ENCODE measurements at regions not wholly inside any gene's neighbourhood (a gene's known extent, or its start where the extent isn't known, plus 50 kb on each side); places are given as distances from the start of the nearest gene placed in this dataset.

DNA sequence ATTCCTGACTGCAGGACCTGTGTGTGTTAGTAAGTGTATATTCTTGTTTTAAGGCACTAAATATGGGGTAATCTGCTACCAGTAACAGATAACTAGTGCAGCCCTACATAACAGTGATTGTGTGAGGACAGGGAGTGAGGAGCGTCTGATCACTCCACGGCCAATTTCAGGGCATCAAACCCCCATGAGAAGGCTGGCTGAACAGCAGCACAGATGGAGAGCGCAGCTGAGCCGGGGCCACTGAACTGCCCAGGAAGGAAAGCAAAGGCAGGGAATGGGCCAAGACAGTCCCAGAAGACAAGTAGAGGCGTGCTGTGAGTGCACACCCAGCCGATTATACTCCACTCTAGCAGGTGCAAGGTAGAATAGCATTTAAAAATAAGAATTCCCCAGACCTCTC lies 157.1 kb upstream of the CHST15 start:
- POLR2A ChIA-PET (ENCODE audit: unreplicated experiment): no interaction called here
- intact Hi-C loops (cut with micrococcal nuclease): no loop called here
- no peak overlapping the region for H2BK5ac ChIP-seq (ENCODE audit: low read depth, low read length, poor library complexity, severe bottlenecking)

More for the DNA sequence above, 157.1 kb upstream of the CHST15 start:
- Histone ChIP-seq H3K9me3 (ENCODE audit: control insufficient read depth, insufficient read depth, low read length) (peaks cover 22% of the 10 kb centered on the region), H2BK120ac (ENCODE audit: low read depth, low read length) (no peak overlapping the region), H3K14ac (replicated peaks; ENCODE audit: low read depth, low read length) (no peak overlapping the region), H3K4me2 (ENCODE audit: low read depth, low read length) (no peak overlapping the region), H4K8ac (ENCODE audit: low read depth in 2 of 2, low read length in 2 of 2) (no peak overlapping the region), H3K4ac (ENCODE audit: low read depth, low read length) (no peak overlapping the region), H3K27me3 (ENCODE audit: control insufficient read depth, insufficient read depth, low read length) (no peaks in the 10 kb centered on the region), H4K91ac (ENCODE audit: insufficient read depth, low read depth, low read length) (no peak overlapping the region), H3K9me1 (ENCODE audit: insufficient read depth, low read length) (no peaks in the 10 kb centered on the region), H3K79me1 (ENCODE audit: low read depth in 1 of 2, low read length in 2 of 2) (no peaks in the 10 kb centered on the region), H4K5ac (ENCODE audit: low read depth, low read length) (no peak overlapping the region), H3K4me3 (ENCODE audit: insufficient read depth, low read depth, low read length) (no peak overlapping the region), H3K56ac (ENCODE audit: extremely low read depth, insufficient read depth, low read length) (no peak overlapping the region), H2AFZ (replicated peaks; ENCODE audit: low read length, poor library complexity) (no peak overlapping the region), H3K27ac (ENCODE audit: insufficient read depth, low read length) (no peak overlapping the region), H4K20me1 (ENCODE audit: insufficient read depth, low read length) (no peaks in the 10 kb centered on the region), H3K23ac (ENCODE audit: low read depth, low read length) (no peak overlapping the region), H3K4me1 (ENCODE audit: control insufficient read depth, insufficient read depth, low read length) (no peaks in the 10 kb centered on the region), H2BK20ac (ENCODE audit: low read depth, low read length) (no peak overlapping the region), H3K18ac (ENCODE audit: low read depth, low read length) (no peak overlapping the region), H3K9ac (ENCODE audit: low read depth, low read length) (no peak overlapping the region), H3K36me3 (ENCODE audit: control insufficient read depth, insufficient read depth, low read length) (no peaks in the 10 kb centered on the region), H2AK5ac (ENCODE audit: low read depth, low read length) (no peak overlapping the region), H2AK9ac (replicated peaks; ENCODE audit: low read depth, low read length, poor library complexity) (no peak overlapping the region), H2BK15ac (ENCODE audit: low read depth, low read length) (no peak overlapping the region)
- CTCF ChIA-PET: no interaction called here
- TF ChIP-seq RAD21 (IDR thresholded peaks at IDR 0.05; ENCODE audit: low read length) (no peak), RFX5 (IDR thresholded peaks at IDR 0.05; ENCODE audit: low read depth, low read length) (no peak), FOS (IDR thresholded peaks at IDR 0.05; ENCODE audit: low read depth, low read length) (no peak), MAFK (IDR thresholded peaks at IDR 0.05; ENCODE audit: low read depth, low read length) (no peak), BHLHE40 (IDR thresholded peaks at IDR 0.05; ENCODE audit: low read depth, low read length) (no peak), CEBPB (IDR thresholded peaks at IDR 0.05; ENCODE audit: low read depth, low read length) (no peak), RCOR1 (IDR thresholded peaks at IDR 0.05; ENCODE audit: insufficient replicate concordance, low read length) (no peak), NFE2L2 (IDR thresholded peaks at IDR 0.05; ENCODE audit: low read depth, low read length) (no peak), SMC3 (IDR thresholded peaks at IDR 0.05; ENCODE audit: low read depth, low read length) (no peak), MXI1 (IDR thresholded peaks at IDR 0.05; ENCODE audit: borderline replicate concordance, low read depth, low read length) (no peak), MAZ (IDR thresholded peaks at IDR 0.05; ENCODE audit: borderline replicate concordance, low read depth, low read length) (no peak), POLR2A (IDR thresholded peaks at IDR 0.05; ENCODE audit: low read depth, low read length) (no peak), CHD1 (IDR thresholded peaks at IDR 0.05; ENCODE audit: low read depth, low read length) (no peak)
- TF ChIP-seq, protein P1, sequence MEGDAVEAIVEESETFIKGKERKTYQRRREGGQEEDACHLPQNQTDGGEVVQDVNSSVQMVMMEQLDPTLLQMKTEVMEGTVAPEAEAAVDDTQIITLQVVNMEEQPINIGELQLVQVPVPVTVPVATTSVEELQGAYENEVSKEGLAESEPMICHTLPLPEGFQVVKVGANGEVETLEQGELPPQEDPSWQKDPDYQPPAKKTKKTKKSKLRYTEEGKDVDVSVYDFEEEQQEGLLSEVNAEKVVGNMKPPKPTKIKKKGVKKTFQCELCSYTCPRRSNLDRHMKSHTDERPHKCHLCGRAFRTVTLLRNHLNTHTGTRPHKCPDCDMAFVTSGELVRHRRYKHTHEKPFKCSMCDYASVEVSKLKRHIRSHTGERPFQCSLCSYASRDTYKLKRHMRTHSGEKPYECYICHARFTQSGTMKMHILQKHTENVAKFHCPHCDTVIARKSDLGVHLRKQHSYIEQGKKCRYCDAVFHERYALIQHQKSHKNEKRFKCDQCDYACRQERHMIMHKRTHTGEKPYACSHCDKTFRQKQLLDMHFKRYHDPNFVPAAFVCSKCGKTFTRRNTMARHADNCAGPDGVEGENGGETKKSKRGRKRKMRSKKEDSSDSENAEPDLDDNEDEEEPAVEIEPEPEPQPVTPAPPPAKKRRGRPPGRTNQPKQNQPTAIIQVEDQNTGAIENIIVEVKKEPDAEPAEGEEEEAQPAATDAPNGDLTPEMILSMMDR (conservative IDR thresholded peaks at IDR 0.05; ENCODE audit: low read depth, low read length): no peak
- TF ChIP-seq, protein P2, sequence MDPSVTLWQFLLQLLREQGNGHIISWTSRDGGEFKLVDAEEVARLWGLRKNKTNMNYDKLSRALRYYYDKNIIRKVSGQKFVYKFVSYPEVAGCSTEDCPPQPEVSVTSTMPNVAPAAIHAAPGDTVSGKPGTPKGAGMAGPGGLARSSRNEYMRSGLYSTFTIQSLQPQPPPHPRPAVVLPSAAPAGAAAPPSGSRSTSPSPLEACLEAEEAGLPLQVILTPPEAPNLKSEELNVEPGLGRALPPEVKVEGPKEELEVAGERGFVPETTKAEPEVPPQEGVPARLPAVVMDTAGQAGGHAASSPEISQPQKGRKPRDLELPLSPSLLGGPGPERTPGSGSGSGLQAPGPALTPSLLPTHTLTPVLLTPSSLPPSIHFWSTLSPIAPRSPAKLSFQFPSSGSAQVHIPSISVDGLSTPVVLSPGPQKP (IDR thresholded peaks at IDR 0.05; ENCODE audit: borderline replicate concordance, low read depth, low read length): no peak
- TF ChIP-seq, protein P3, sequence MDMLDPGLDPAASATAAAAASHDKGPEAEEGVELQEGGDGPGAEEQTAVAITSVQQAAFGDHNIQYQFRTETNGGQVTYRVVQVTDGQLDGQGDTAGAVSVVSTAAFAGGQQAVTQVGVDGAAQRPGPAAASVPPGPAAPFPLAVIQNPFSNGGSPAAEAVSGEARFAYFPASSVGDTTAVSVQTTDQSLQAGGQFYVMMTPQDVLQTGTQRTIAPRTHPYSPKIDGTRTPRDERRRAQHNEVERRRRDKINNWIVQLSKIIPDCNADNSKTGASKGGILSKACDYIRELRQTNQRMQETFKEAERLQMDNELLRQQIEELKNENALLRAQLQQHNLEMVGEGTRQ (IDR thresholded peaks at IDR 0.05; ENCODE audit: low read depth, low read length): no peak
- dilution Hi-C loops (cut with HindIII; ENCODE audit: low sequenced_read_pairs, unreplicated experiment) (no loop called here), in situ Hi-C loops (cut with MboI; ENCODE audit: low sequenced_read_pairs) (no loop called here)
- DNase-seq: no peak
- WGBS, 2 experiments (ENCODE audit: extremely low coverage in 2 of 2, insufficient read length in 1 of 2): 89% methylated on average over 3 of the region's 6 CpGs; no CpG with 5 or more reads in 1 of the 2 experiments
- no TSS peak for BruUV-seq (replicated peaks)
- no peak for ATAC-seq (ENCODE audit: low read depth)
